ENCODE measurements at regions not wholly inside any gene's neighbourhood (a gene's known extent, or its start where the extent isn't known, plus 50 kb on each side); places are given as distances from the start of the nearest gene placed in this dataset.
"Not testable (repeated sequence)": the region's sequence is repeated elsewhere in the genome, so short reads cannot be mapped to it uniquely, and the experiment has no call there.

GRCh38 chr7:69248382-69248828 lies 349.9 kb upstream of the AUTS2 start:
- DNase-seq (ENCODE audit: low spot score), result not testable (repeated sequence)

GRCh38 chr7:69250958-69251357 lies 347.3 kb upstream of the AUTS2 start:
- DNase-seq (ENCODE audit: low spot score), result no peak

GRCh38 chr7:69254643-69255042 lies 343.6 kb upstream of the AUTS2 start:
- no peak for DNase-seq (ENCODE audit: low spot score)

- DNase-seq (ENCODE audit: low spot score), result no peak
These were observed 341.6 kb upstream of the AUTS2 start for GRCh38 chr7:69256634-69257081.

- no peak for DNase-seq (ENCODE audit: low spot score)
These were observed 340.7 kb upstream of the AUTS2 start for GRCh38 chr7:69257592-69257991.

- DNase-seq (ENCODE audit: low spot score), result no peak
These were observed 338.8 kb upstream of the AUTS2 start for GRCh38 chr7:69259445-69259844.

- no peak for DNase-seq (ENCODE audit: low spot score)
These were observed 338.3 kb upstream of the AUTS2 start for GRCh38 chr7:69260023-69260422.

DNA sequence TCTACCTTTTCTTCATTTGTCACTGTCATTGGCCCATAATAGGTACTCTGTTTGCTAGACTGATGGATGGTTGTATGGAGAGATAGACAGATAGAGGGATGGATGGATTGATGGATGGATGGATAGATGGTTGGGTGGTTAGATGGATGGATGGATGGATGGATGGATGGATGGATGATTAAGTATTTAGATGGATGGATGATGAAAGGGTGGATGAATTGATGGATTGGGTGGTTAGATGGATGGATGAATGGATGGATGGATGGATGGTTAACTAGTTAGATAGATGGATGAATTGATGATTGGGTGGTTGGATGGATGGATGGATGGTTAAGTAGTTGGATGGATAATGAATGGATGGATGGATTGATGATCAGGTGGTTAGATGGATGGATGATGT lies 334.7 kb upstream of the AUTS2 start:
- DNase-seq (ENCODE audit: low spot score), result no peak

DNA sequence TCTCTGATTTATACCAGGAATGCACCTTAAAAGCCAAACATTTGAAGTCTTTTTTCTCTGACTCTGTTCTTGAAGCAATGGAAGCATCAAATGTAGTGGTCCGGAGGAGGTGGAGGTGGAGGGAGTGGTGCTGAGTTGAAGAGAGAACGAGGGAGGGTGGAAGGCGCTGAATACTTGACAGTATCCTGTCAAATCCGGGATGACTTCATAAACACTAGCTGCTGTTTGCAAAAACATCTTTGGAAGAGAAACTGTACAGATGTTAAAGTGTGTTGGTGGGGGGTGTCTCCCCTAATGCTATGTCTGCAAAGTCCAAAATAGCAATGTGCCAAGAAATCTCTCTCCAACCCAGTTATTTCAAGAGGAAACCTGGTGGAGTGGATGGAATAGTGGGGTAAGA lies 328.5 kb upstream of the AUTS2 start:
- no peak for DNase-seq (ENCODE audit: low spot score)

DNA sequence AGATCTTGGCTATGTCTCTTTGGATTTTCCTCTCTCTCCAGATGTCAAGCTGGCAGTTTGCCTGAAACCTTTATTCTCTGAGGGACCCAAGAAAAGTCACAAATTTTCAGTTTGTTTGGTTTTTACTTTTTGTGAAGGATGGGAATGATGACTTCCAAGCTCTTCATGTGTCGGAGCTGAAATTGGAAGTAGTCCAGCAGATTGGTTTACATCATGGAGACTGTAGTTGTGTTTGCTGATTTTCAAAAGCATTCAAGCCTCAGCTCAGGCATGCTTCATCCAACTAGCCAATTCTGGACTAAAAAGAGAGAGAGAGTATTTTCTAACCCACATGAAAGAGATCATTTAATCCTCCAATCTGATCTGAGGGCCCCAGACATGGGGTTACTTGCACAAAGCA lies 326.2 kb upstream of the AUTS2 start:
- no peak for DNase-seq (ENCODE audit: low spot score)

DNA sequence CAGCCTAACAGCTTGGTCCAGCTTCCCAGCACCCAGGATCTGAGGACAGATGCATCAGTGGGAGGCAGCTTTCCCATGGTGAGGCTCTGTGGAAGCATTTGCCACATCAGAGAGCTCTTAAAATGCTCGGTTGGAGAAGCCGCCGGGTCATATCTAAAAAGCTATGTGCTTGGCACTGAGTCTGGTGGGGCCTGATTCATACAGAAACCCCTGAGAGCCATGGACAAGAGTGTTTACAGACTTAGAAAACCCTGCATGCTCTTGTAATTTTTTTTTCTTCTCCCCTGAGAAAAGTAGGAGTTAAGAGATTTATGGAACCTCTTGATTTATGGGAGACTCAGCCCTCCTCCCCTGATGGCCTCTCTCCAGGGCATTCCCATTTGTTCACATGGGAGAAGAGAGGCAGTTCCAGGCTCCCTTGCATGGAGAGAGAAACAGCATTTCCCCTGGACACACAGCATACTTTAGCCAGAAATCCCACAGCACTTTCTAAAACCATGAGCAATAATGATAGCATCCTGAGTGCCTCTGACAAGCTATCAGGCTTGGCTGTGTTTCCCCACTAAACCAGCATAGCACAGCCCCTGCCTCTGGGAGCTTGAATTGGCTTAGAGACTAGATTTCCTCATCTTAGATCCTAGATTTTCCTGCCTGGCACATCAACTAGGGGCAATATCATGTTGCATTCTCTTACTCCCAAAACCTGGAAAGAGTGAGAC lies 322.1 kb upstream of the AUTS2 start:
- no peak for DNase-seq (ENCODE audit: low spot score)

DNA sequence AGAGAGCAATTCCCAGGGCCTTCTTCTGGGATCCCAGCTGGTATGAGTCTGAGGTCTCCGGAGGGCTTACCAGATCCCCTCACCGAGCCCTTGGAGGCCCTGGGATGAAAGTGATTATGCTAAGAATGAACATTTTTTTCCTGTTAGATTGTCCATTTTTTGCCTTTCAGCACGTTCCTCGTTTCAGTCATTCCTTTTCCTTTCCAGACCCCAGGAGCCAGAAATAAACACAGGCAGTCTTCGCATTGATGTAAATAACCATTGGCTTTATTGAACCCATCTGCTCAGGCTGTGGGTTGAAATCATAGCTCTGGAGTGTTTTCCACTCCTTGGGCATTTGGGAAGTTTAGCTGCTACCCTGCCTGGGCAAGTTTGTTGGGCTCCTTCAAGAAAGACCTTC lies 320.9 kb upstream of the AUTS2 start:
- no peak for DNase-seq (ENCODE audit: low spot score)

DNA sequence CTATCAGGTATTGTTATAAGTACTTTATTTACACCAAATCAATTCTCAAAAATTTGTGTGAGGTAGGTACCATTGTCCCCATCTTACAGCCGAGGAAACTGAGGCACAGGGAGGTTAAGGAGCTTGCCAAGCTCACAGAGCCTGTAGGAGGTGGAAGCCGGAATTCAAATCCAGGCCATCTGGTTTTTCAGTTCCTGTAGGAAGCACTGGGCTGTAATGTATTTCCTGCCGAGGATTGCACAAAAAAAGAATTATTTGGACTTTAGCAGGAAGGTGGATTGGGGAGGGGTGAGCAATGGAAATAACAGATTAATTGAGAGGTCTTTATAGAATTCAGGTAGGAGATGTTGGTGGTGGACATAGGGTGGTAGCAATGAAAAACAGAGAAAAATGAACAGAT lies 315.3 kb upstream of the AUTS2 start:
- DNase-seq (ENCODE audit: low spot score), result no peak

GRCh38 chr7:69283421-69283820 lies 314.9 kb upstream of the AUTS2 start:
- no peak for DNase-seq (ENCODE audit: low spot score)

GRCh38 chr7:69285854-69286253 lies 312.4 kb upstream of the AUTS2 start:
- no peak for DNase-seq (ENCODE audit: low spot score)

DNA sequence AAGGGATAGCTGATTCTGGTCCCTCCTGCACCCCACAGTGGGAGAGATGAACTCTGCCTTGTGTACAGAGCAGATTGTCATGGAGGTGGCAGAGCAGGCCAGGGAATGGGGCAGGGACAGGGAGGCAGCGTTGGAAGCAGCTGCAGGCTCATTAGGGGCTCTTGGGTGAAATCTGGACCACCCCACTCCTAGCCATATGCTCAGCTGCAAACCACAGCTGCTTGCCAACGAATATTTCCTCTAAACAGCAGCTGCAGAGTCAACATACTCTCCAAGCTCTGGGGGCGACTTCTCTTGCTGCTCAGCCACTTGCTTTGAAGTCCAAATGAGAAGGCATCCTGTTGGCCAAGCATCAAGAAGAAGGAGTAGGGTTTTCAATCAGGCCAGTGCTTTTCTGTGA lies 302.3 kb upstream of the AUTS2 start:
- no peak for DNase-seq (ENCODE audit: low spot score)

- no peak for DNase-seq (ENCODE audit: low spot score)
These were observed 297.0 kb upstream of the AUTS2 start for GRCh38 chr7:69301253-69301652.

DNA sequence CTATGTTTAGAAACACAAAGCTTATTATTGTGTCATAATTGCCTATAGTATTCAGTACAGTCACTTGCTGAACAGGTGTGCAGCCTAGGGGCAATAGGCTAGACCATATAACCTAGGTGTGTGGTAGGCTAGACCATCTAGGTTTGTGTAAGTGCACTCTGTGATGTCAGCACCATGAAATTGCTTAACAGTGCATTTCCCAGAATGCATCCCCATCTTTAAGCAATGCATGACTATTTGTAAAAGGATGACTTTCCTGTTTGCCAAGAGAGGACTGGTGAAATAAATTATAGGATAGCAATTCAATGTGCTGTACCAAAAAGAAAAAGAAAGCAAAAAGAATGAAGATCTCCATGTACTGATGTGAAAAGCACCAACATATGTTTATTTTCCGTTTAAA lies 288.7 kb upstream of the AUTS2 start:
- DNase-seq (ENCODE audit: low spot score), result no peak

DNA sequence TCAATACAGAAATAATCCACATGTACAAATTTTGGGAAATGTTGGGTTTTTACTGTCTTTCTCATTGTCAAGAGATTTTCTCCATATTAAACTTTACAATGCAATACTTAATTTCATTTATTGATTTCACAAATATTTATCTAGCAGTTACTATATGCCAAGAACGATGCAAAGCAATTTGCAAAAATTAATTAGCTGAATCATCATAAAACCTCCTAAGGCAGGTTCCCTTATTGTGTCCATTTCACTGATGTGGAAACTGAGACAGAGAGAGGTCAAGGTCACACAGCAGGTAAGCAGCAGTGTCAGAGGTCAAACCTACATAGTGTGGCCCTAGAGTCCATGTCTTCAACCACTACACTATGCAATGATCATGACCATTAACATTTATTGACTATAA lies 286.8 kb upstream of the AUTS2 start:
- no peak for DNase-seq (ENCODE audit: low spot score)

GRCh38 chr7:69313852-69314251 lies 284.4 kb upstream of the AUTS2 start:
- not testable (repeated sequence) for DNase-seq (ENCODE audit: low spot score)

GRCh38 chr7:69318794-69319193 lies 279.5 kb upstream of the AUTS2 start:
- no peak for DNase-seq (ENCODE audit: low spot score)

- DNase-seq (ENCODE audit: low spot score), result no peak
These were observed 269.8 kb upstream of the AUTS2 start for GRCh38 chr7:69328516-69328915.

DNA sequence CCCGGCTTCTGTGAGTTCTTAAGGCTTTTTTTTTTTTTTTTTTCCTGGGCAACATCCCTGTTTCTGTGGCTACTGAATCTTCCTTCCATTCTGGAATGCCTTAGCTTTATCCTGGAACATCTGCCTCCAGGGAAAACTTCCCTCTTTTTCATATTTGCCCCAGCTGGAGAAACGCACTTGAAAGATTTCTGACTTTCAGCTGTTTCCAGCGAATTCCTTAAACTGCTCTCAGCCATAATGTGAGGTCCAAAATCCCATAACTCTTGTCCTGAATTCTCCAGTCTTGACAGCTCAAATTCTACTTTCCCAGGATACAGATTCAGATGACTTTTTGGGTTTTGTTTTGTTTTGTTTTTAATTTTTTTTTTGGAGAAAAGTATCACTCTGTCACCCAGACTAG lies 263.6 kb upstream of the AUTS2 start:
- no peak for DNase-seq (ENCODE audit: low spot score)

DNA sequence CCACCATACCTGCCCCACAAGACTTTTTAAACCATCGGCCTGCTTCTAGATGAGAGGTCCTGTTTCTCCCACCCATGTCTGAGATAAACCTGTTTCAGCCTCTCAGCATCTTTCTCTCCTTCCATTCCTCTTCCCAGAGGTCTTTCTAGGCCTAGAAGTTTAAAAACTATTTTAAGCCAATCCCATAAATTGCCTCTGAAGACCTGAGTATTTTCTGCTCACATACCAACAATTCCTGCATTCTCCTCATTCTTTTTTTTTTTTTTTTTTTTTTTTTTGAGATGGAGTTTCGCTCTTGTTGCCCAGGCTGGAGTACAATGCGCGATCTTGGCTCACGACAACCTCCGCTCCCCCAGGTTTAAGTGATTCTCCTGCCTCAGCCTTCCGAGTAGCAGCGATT lies 262.9 kb upstream of the AUTS2 start:
- DNase-seq (ENCODE audit: low spot score), result no peak
